SIG-M5 (cell line): ENCODE measurements at regions not wholly inside any gene's neighbourhood (a gene's known extent, or its start where the extent isn't known, plus 50 kb on each side); places are given as distances from the start of the nearest gene placed in this dataset.
"Not testable (repeated sequence)": the region's sequence is repeated elsewhere in the genome, so short reads cannot be mapped to it uniquely, and the experiment has no call there.

Experiments
- DNase-seq: peaks from one replicate; lab custom pipeline; 2025; lab: John Stamatoyannopoulos, UW

DNA sequence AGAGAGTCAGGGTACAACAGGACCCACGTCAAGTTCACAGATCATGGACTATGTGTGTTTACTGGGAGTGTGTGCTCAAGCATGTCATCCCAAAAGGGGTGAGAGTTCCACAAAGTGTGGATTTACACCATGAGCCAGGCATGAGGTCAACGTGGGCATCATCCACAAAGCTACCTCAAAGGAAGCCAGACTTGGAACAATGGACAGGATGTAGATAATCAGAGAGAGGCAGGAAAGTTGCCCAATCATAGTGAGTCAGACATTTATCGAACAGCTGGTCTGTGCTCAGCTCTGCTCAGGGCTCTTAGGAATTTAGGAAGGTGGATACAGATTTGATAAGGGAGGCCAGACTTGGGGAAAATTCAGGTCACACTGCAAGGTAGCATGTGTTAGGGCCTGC lies 317.2 kb upstream of the CDYL start:
- no peak for DNase-seq

DNA sequence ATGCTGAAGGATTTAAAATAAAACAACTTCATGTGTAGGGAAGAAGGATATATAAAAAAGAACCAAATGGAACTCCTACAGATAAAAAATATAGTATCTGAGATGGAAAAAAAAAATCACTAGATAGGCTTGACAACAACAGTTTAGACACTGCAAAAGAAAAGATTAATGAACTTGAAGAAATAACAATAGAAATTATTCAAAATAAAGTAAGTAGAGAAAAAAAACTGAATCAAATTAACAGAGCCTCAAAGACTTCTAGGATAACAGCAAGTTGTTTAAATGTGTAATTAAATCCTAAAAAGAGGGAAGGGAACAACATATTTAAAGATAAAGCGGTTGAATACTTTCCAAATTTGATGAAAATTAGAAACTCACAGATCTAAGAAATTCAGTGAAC lies 316.3 kb upstream of the ECI2 start:
- DNase-seq, result no peak

DNA sequence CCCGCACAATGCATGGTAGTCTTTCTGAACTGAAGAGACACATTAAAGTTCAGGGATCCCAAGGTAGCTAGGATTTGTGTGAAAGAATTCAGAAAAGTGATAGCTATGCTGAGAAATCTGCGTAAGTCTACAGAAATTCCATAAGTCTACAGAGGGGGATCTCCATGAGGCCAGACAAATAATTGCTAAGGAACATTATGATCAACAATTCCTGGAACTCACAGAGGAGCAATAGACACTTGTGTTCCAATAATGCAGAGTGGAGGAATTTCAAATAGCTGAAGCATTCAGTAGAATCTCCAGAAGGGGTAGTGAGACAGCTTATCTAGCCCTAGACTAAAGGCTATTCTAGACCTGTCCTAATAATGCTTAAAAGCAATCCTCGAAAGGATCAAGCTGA lies 315.7 kb upstream of the ECI2 start:
- DNase-seq, result no peak

DNA sequence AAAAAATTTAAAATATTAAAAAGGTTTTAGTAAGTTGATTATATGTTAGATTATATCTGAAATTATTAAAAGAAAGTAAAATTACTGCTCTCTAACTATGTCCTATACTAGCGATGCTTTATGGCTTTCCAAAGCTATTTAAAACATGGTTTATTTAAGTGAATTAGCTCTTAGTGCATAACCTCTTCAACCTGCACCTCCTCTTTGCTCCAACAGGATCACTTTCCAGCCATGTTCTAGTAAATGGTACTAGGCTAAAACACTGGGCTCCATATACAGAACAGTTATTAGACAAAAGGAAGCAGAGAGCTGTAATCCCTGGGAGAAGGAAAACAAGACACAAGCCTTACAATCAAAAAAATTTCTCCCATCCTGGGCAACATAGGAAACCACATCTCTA lies 314.9 kb upstream of the ECI2 start:
- no peak for DNase-seq

DNA sequence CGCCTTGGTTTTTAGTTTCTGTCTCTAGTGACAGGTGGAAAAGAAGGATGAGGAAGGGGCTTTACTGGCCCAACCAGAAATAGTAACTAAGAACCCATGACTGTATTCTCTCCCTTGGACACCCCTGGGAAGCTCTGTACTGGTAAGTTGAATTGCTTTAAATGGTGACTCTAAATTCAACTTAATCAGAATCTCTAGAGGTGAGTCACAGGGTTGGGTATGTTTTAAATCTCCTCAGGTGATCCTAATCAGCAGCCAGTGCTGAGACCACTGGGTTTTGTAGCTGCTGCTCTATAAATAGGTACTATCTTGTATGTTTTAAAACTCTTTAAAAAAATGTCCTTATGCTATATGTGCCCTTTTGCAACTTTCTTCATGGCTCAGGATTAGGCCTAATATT lies 314.0 kb upstream of the ECI2 start:
- no peak for DNase-seq

DNA sequence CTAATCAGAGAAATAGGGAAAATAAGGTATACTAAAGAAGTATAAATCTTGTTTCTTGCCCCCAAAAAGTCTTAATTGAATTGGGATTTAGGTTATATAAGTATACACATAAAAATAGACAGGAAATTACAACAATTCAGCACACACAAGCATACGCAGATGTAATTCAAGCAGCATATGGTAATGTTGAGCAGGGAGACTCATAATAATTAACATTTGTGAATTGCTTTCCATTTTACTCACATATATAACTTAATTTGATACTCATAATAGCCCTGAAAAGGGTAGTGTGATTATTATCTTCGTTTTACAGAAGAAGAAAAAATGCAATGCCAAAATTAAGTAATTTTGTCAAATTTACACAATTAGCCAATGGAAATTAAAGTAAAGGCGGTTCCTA lies 313.5 kb upstream of the ECI2 start:
- DNase-seq, result no peak

DNA sequence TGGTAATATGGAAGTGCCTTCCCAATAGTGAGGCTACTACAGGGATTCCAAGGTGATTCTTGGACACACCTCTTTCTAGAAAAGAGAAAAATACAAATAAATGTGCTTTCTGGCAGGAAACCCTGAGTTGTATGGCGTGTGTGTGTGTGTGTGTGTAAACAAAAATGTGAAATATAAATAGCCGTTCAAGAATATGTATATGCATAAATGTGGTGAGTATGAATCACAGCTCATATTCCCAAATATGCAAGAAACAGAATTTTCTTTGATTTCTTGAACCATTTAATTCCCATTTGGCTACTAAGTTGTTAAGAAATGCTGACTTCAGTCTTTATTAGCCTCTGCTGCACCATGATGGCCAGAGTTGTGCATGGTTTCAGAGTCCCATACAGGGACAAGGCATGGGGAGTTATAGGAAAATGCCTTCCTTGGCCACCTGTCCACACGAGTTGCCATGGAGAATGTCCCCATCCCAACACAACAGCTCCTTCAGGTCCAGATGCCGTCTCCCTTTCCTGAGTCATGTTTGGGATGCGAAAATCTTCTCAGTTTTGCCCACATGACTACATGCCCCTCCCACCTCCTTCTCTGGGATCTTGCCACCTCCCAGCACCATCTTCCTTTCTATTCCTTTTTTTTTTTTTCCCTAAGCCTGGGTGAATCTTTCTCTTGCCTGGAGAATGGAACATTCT lies 312.4 kb upstream of the ECI2 start:
- DNase-seq, result no peak

DNA sequence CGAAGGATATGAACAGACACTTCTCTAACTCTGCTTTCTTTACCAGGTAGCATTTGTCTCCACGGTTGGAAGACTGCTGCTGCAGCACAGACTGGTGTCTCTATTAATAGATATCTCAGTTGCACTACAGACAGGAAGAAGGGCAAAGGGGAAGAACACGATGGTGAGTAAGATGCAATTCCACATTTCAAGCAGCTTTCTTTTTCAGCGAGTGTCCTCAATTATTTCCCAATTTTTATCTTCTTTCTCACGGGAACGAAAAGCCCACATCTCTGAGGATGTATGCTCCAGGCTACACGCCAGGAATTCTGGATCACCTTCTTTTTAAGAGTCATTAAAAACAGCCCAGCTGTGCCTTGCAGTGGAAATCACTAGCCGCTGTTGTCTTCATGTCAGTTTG lies 311.6 kb upstream of the ECI2 start:
- DNase-seq, result no peak

DNA sequence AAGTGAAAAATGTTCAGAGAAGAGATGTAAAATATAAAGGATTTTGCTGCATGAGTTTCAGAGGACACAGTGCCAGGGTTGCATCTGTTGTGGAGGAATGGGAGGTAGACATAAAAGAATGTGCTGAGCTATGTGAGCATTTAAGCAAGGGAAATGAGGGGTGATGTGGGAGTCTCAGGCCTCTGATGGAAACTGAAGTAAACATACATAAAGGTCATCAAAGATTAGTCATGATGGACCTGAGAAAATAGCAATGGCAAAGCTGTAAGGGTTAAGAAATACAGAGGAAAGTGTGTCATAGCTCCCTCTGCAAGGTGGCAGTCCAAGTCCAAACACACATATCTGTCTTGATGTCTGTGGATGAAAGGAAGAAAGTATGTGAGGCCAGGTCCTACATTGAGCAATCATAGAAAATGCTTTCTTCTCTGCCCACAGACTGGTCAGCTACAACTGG lies 306.6 kb upstream of the ECI2 start:
- no peak for DNase-seq

DNA sequence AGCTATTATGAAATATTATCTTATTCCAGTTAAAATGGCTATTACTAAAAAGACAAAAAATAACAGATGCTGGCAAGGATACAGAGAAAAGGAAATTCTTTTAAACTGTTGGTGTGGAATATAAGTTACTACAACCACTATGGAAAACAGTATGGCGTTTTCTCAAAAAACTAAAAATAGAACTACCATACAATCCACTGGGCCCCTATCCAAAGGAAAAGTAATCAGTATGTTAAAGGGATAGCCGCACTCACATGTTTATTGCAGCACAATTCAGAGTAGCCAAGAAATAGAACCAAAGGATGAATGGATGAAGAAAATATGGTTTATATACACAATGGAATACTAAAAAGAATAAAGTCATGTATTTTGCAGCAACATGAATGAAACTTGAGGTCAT lies 303.8 kb upstream of the ECI2 start:
- no peak for DNase-seq

DNA sequence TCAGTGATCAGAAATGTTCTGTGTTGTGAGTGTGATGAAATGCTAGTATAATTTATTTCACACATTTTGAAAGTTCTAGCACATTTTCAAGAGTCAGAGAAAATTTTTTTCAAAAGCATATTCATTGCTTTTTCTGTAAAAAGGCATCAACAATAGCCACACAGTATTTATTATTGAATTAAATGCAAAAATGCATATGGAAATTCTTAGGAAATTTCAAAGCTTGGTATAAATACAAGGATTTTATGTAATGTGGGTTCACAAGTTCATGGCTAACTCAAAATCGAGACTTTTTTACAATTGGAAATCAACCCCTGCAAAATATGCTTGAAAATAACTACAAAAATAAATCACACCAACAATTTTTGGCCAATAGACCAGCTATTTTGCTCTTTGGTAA lies 302.0 kb upstream of the ECI2 start:
- no peak for DNase-seq

DNA sequence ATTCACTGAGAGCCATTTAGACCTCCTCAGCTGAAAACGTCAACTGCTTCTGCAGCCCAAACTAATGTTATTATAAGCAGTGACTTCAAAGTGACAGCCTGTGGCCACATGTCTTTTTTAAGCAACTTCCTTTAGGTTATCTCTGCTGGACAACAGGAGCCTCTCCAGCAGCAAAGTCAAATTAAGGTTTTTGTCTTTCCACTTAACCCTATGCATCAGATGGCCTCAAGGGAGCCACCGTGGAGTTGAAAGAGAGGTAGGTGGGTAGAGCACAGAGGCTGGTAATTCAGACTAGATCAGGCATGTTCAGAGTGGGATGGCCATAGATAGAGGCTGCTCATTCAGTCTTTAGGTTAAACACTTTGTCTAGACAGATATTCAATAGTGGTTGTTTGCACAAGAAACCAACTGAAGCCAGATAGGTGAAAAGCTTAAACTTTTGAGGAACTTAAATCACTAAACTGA lies 300.6 kb upstream of the ECI2 start:
- no peak for DNase-seq

DNA sequence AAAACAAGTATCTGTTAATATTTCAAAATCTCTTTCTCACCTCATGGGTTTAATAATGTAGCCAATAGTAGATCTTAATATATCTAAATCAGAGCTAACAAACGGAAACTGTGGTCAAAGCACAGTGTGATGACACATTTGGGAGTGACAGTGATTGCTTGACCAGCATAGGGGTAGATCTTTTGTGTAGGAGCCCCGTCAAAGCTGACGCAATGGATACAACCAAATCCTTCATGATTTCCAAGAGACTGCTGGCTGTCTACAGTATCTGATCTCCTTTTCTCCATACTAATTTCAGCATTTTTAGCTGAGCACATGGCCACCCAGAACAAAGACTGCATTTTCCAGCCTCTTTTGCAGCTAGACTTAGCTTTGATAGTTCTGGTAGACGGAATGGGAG lies 299.3 kb upstream of the ECI2 start:
- DNase-seq, result no peak

DNA sequence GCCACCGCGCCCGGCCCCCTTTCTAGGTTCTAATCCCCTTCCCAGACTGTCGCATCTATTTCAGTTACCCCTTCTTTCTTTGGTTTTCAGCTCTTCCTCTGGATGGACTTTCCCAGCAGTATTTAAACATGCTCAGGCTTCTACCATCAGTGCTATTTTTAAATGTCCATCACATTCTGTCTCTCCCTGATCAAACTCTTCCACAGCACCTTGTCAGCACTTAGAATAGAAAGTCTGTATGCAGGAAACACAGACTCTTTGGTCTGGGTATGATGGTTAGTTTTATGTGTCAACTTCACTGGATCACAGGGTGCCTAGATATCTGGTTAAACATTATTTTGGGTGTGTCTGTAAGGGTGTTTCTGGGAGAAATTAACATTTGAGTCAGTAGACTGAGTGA lies 297.8 kb upstream of the ECI2 start:
- DNase-seq, result no peak

DNA sequence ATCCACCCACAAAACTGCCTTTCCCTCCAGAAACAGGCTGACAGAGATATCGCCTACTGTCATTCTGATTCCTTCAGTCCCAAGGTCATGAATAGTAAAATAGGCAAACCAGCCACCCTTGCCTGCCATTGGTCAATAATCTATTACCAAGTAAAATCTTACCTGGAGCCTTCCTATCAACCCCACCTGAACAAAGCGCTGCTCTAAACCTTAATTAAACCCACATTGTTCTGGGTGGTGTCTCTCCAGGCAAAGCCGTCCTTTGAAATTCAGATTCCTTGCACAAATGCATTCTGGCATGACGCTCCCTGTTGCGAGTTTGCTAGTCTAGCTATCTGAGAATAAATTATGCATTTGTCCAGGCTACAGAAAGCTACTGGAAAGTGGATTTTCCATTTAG lies 291.6 kb upstream of the ECI2 start:
- no peak for DNase-seq

DNA sequence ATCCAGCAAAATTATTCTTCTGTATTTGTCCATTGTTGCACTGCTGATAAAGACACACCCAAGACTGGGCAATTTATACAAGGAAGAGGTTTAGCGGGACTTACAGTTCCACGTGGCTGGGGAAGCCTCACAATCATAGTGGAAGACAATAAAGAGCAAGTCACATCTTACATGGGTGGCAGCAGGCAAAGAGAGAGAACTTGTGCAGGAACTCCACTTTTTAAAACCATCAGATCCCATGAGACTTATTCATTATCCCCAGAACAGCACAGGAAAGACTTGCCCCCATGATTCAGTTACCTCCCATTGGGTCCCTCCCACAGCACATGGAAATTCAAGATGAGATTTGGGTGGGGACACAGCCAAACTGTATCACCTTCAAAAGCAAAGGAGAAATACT lies 286.5 kb upstream of the ECI2 start:
- no peak for DNase-seq

DNA sequence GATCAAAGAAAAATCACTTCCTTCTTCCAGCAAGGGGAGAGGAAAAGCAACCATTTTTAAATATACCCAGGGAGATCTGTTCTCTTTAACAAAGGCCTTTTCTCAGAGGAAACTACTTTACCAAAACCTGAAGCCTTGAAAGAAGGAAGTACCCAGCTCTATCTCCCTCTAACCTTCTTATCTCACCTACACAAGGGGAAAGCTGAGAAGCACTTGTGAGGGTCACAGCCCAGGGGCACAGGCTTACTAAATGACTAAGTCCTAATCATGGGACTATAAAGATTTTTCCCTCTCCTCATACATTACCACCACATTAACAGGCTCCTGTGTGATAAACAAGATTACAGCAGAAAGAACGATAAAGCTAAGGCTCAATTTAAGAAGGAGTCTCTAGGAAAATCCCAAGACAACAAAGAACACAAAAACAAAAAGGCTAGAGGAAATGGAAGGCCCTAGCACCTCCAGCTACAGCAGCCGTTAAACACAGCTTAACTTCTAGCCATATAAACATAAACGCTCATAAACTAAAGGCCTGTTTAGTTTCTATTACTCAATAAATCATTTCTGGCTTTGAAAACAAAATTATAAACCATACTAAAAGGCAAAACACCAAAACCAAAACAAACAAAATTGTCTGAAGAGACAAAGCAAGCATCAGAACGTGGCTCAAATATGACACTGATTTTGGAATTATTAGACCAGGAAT lies 284.9 kb upstream of the ECI2 start:
- no peak for DNase-seq

DNA sequence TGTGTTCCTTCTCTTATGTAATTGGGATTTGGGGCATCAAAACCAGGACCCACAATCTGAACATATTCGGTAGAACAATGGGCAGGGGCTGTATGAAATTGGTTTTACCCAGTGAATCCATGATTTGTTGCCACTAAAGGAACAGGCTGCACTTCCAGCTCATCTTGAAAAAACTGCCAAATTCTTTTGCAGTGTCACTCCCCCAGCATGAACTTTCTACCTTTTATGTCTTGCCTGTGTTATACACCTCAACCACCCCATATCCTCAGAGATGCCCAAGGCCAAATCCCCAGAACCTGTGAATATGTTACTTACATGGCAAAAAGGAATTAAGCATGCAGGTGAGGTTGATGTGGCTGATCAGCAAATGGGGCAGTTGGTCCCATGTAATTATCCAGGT lies 280.2 kb upstream of the ECI2 start:
- DNase-seq, result no peak

DNA sequence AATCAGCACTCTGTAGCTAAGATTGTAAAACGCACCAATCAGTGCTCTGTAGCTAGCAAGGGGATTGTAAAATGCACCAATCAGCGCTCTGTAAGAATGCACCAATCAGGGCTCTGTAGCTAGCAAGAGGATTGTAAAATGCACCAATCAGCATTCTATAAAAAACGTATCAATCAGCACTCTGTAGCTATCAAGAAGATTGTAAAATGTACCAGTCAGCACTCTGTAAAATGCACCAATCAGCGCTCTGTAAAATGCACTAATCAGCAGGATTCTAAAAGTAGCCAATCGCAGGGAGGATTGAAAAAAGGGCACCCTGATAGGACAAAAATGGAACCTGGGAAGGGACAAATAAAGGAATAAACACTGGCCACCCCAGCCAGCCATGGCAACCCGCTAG lies 278.7 kb upstream of the ECI2 start:
- not testable (repeated sequence) for DNase-seq

DNA sequence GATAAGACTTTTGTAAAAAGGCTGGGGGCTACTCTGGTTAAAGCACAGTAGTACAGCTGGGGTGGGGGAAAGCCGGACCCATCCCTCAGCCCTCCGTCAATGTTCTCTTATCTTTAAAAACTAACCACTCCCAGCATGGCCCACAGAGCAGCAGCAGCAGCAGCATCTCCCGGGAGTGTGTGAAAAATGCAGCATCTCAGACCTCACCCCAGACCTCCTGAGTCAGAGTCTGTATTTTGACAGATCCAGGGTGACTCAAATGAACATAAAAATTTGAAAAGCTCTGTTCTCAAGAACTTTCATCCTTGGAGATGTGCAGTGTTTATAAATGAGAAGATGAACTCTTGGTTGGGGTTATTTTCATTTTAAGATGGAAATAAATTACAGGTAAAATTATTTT lies 277.7 kb upstream of the ECI2 start:
- DNase-seq, result no peak

DNA sequence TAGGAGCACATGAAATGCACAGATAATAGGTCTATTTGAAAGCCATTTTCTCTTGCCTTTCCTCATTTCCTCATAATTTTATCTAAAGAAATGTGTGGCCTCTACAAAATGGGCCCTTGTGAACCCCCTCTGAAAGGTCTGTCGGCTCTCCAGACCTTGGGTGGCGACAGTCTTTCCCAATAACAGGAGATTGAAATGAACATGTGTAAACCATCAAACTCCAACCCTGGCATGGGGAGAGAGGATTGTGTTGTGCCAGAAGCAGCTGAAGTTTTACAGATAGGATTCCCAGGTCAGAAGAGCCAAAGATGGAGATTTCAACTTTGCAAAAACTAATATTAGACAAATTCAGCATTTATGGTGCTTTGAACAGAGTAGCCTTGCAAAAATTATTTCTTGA lies 277.1 kb upstream of the ECI2 start:
- DNase-seq, result no peak

DNA sequence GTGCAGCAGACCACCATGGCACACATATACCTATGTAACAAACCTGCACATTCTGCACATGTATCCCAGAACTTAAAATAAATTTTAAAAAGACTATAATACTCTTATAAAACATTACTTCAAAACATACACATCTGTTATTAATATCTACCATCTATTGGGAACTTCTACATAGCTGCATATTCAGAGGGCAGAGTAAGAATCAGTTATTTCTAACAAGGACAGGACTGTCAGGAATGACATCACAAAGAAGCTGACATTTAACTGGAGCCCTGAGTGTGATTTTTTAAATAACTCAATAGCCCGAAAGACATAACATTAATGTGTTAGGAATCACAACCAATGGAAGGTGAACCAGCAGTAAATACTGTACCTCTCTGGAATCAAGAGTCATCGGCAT lies 276.7 kb upstream of the ECI2 start:
- no peak for DNase-seq

DNA sequence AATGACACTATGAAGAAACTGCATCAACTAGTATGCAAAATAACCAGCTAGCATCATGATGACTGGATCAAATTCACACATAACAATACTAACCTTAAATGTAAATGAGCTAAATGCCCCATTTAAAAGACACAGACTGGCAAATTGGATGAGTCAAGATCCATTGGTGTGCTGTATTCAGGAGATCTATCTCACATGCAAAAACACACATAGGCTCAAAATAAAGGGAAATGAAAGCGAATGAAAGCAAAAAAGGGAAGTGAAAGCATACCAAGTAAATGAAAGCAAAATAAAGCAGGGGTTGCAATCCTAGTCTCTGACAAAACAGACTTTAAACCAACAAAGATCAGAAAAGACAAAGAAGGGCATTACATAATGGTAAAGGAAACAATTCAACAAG lies 272.3 kb upstream of the ECI2 start:
- DNase-seq, result peak; percentile 68

DNA sequence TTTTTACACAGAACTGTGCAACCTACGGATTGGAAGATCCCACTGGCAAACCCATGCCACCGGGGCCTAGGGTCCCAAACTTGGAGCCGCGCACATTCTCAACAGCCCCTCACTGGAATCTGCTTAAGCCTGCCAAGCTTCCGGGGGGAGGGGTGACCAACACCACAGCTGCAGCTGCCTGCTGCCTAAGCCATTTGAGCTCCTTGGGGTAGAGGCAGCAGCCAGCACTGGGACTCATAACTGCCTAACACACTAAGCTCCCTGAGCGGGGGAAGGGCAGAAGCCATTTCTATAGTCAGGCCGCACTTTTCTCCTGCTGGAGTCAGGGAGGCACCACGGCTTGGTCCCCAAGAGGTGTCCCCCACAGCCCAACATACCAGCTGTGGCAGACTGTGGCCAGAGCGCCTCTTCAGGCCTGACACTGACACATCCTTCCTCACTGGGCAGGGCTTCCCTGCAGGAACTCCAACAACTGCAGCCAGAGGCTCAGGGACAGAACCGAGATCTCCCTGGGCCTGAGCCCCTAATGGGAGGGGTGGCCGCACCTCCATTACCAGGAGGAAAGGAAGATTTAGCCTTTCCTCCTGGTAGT lies 270.3 kb upstream of the ECI2 start:
- DNase-seq, result no peak
